IPS-15b (cell line): ENCODE measurements at regions not wholly inside any gene's neighbourhood (a gene's known extent, or its start where the extent isn't known, plus 50 kb on each side); places are given as distances from the start of the nearest gene placed in this dataset.

Experiments used
- H3K27me3 ChIP-seq: one replicate; pipeline ENCODE4 v1.6.1; 2013; ENCODE audit warnings: low read length; ENCODE audit not compliant: control insufficient read depth, insufficient read depth
- H3K36me3 ChIP-seq: one replicate; pipeline ENCODE4 v1.6.1; 2013; ENCODE audit warnings: low read length; ENCODE audit not compliant: control insufficient read depth, insufficient read depth
- H3K4me1 ChIP-seq: one replicate; pipeline ENCODE4 v1.6.1; 2013; ENCODE audit warnings: mild to moderate bottlenecking, low read length; ENCODE audit not compliant: control insufficient read depth, insufficient read depth
- H3K4me3 ChIP-seq: one replicate; pipeline ENCODE4 v1.5.1; 2013; ENCODE audit warnings: low read depth, low read length
- H3K9ac ChIP-seq: one replicate; pipeline ENCODE4 v1.6.1; 2013; ENCODE audit warnings: low read depth, mild to moderate bottlenecking, low read length
- H3K9me3 ChIP-seq: one replicate; pipeline ENCODE4 v1.6.1; 2013; ENCODE audit warnings: mild to moderate bottlenecking, low read length; ENCODE audit not compliant: control insufficient read depth, insufficient read depth

GRCh38 chr10:3704565-3705325 is 80.3 kb downstream of the KLF6 start:
- H3K36me3 ChIP-seq: no peaks in the 10 kb centered on the region
- H3K4me1 ChIP-seq: peaks cover 3% of the 10 kb centered on the region
- no peak overlapping the region for H3K9ac ChIP-seq
- H3K4me3 ChIP-seq: no peak overlapping the region
- H3K27me3 ChIP-seq: no peaks in the 10 kb centered on the region
- no peaks in the 10 kb centered on the region for H3K9me3 ChIP-seq

GRCh38 chr10:3702569-3702968 is 82.4 kb downstream of the KLF6 start:
- no peak overlapping the region for H3K4me3 ChIP-seq

GRCh38 chr10:3702056-3702546 is 82.9 kb downstream of the KLF6 start:
- Histone ChIP-seq H3K36me3 (no peaks in the 10 kb centered on the region), H3K4me3 (no peak overlapping the region), H3K9ac (no peak overlapping the region), H3K9me3 (no peaks in the 10 kb centered on the region), H3K4me1 (no peaks in the 10 kb centered on the region), H3K27me3 (no peaks in the 10 kb centered on the region)

More at GRCh38 chr10:3702569-3702968, 82.4 kb downstream of the KLF6 start:
- H3K27me3 ChIP-seq: no peaks in the 10 kb centered on the region
- H3K4me1 ChIP-seq: no peaks in the 10 kb centered on the region
- no peaks in the 10 kb centered on the region for H3K9me3 ChIP-seq
- no peak overlapping the region for H3K9ac ChIP-seq
- no peaks in the 10 kb centered on the region for H3K36me3 ChIP-seq

GRCh38 chr10:3701491-3701890 is 83.5 kb downstream of the KLF6 start:
- no peaks in the 10 kb centered on the region for H3K36me3 ChIP-seq
- H3K4me1 ChIP-seq: no peaks in the 10 kb centered on the region
- no peaks in the 10 kb centered on the region for H3K9me3 ChIP-seq
- no peaks in the 10 kb centered on the region for H3K27me3 ChIP-seq
- no peak overlapping the region for H3K9ac ChIP-seq
- H3K4me3 ChIP-seq: no peak overlapping the region

GRCh38 chr10:3700531-3701076 is 84.4 kb downstream of the KLF6 start:
- Histone ChIP-seq H3K27me3 (no peaks in the 10 kb centered on the region), H3K36me3 (no peaks in the 10 kb centered on the region), H3K9ac (no peak overlapping the region), H3K9me3 (no peaks in the 10 kb centered on the region), H3K4me3 (no peak overlapping the region), H3K4me1 (no peaks in the 10 kb centered on the region)

GRCh38 chr10:3699916-3700315 is 85.1 kb downstream of the KLF6 start:
- H3K9ac ChIP-seq: no peak overlapping the region
- no peaks in the 10 kb centered on the region for H3K9me3 ChIP-seq
- H3K36me3 ChIP-seq: no peaks in the 10 kb centered on the region
- H3K4me1 ChIP-seq: no peaks in the 10 kb centered on the region
- H3K4me3 ChIP-seq: no peak overlapping the region
- no peaks in the 10 kb centered on the region for H3K27me3 ChIP-seq

GRCh38 chr10:3698312-3698711 is 86.7 kb downstream of the KLF6 start:
- no peaks in the 10 kb centered on the region for H3K9me3 ChIP-seq
- no peak overlapping the region for H3K9ac ChIP-seq
- no peak overlapping the region for H3K4me3 ChIP-seq
- H3K36me3 ChIP-seq: no peaks in the 10 kb centered on the region
- H3K27me3 ChIP-seq: no peaks in the 10 kb centered on the region
- no peaks in the 10 kb centered on the region for H3K4me1 ChIP-seq

GRCh38 chr10:3693698-3694080 is 91.3 kb downstream of the KLF6 start:
- H3K9ac ChIP-seq: no peak overlapping the region
- H3K27me3 ChIP-seq: no peaks in the 10 kb centered on the region
- H3K9me3 ChIP-seq: no peaks in the 10 kb centered on the region
- H3K36me3 ChIP-seq: no peaks in the 10 kb centered on the region
- H3K4me1 ChIP-seq: no peaks in the 10 kb centered on the region
- no peak overlapping the region for H3K4me3 ChIP-seq

- Histone ChIP-seq H3K4me3 (no peak overlapping the region), H3K9me3 (no peaks in the 10 kb centered on the region), H3K27me3 (no peaks in the 10 kb centered on the region), H3K36me3 (no peaks in the 10 kb centered on the region), H3K4me1 (no peaks in the 10 kb centered on the region), H3K9ac (no peak overlapping the region)
Observed at GRCh38 chr10:3693022-3693697, 91.8 kb downstream of the KLF6 start.

- Histone ChIP-seq H3K27me3 (no peaks in the 10 kb centered on the region), H3K9me3 (no peaks in the 10 kb centered on the region), H3K9ac (no peak overlapping the region), H3K4me3 (no peak overlapping the region), H3K36me3 (no peaks in the 10 kb centered on the region), H3K4me1 (no peaks in the 10 kb centered on the region)
Observed at GRCh38 chr10:3692387-3692999, 92.5 kb downstream of the KLF6 start.

GRCh38 chr10:3691482-3691881 is 93.5 kb downstream of the KLF6 start:
- no peaks in the 10 kb centered on the region for H3K4me1 ChIP-seq
- H3K4me3 ChIP-seq: no peak overlapping the region
- H3K9ac ChIP-seq: no peak overlapping the region

More at GRCh38 chr10:3691482-3691881, 93.5 kb downstream of the KLF6 start:
- Histone ChIP-seq H3K9me3 (no peaks in the 10 kb centered on the region), H3K27me3 (no peaks in the 10 kb centered on the region), H3K36me3 (no peaks in the 10 kb centered on the region)
